Mucosa of descending colon (tissue), 3 donors: ENCODE measurements at regions not wholly inside any gene's neighbourhood (a gene's known extent, or its start where the extent isn't known, plus 50 kb on each side); places are given as distances from the start of the nearest gene placed in this dataset.
"Not testable (repeated sequence)": the region's sequence is repeated elsewhere in the genome, so short reads cannot be mapped to it uniquely, and the experiment has no call there.

Experiments used
- ATAC-seq: fragments of 200-7000 bp; cut with Tn5 transposase; one replicate; pipeline ENCODE4 v1.9.1; 2020; ENCODE audit warnings: mild to moderate bottlenecking, moderate library complexity
- DNase-seq, 3 donors: peaks; one replicate each; pipeline ENCODE4 v3.0.0-alpha.2; 2020
- H3K36me3 ChIP-seq: fragments of 200-600 bp; one replicate; pipeline ENCODE4 v1.8.0; 2021; ENCODE audit warnings: low read depth, mild to moderate bottlenecking
- H3K4me1 ChIP-seq: fragments of 200-600 bp; one replicate; pipeline ENCODE4 v1.8.0; 2021; ENCODE audit warnings: low read depth, mild to moderate bottlenecking
- H3K4me3 ChIP-seq: fragments of 200-600 bp; one replicate; pipeline ENCODE4 v1.8.0; 2021; ENCODE audit warnings: mild to moderate bottlenecking
- H3K9me3 ChIP-seq: fragments of 200-600 bp; one replicate; pipeline ENCODE4 v1.8.0; 2021; ENCODE audit warnings: mild to moderate bottlenecking
- intact Hi-C, 2 donors: fragments of 100-400 bp; cut with DNase I in 1 of 2; cut with micrococcal nuclease in 1 of 2; formaldehyde crosslinking; loops; one replicate each; pipeline versions ENCODE4 v1.11.0 to v1.11.1; 2022; cut with DNase I, micrococcal nuclease
- TF ChIP-seq, protein P1 (sequence below): fragments of 200-600 bp; IDR thresholded peaks from one replicate; pipeline ENCODE4 v1.8.0; 2022; ENCODE audit warnings: antibody characterized with exemption, mild to moderate bottlenecking
- donor health status: DM: no; HTN: no; CAD: no; lungs with moderate emphysema.
- donor health status: DM: no; HTN: no; CAD: no.
- donor health status: DM: no; HTN: yes; CAD: no.

DNA sequence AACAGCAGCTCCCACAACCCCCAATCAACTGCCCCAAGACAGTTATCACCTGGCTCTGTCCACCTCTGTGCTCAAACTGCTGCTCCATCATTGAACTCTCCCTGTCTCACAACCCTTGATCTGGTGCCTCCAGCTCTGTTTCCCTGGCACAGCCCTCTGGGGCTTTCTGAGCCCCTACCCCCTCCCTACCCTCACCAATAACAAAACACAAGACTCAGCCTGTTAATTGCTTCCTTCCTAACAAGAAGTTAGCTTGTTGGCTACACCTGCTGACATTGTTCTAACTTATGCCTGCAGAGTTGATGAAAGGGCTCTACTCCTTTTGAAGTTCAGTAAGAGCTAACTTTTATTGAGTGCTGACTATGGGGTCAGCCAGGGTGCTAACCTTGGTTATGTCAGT, 99.4 kb upstream of the FNDC3A start:
- TF ChIP-seq, protein P1, sequence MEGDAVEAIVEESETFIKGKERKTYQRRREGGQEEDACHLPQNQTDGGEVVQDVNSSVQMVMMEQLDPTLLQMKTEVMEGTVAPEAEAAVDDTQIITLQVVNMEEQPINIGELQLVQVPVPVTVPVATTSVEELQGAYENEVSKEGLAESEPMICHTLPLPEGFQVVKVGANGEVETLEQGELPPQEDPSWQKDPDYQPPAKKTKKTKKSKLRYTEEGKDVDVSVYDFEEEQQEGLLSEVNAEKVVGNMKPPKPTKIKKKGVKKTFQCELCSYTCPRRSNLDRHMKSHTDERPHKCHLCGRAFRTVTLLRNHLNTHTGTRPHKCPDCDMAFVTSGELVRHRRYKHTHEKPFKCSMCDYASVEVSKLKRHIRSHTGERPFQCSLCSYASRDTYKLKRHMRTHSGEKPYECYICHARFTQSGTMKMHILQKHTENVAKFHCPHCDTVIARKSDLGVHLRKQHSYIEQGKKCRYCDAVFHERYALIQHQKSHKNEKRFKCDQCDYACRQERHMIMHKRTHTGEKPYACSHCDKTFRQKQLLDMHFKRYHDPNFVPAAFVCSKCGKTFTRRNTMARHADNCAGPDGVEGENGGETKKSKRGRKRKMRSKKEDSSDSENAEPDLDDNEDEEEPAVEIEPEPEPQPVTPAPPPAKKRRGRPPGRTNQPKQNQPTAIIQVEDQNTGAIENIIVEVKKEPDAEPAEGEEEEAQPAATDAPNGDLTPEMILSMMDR = no peak
- ATAC-seq (no peak), DNase-seq (no peak)
- Histone ChIP-seq H3K9me3 (no peaks in the 10 kb centered on the region), H3K4me1 (peaks cover 6% of the 10 kb centered on the region), H3K4me3 (no peak overlapping the region), H3K36me3 (no peaks in the 10 kb centered on the region)
- intact Hi-C loops = no loop called here

DNA sequence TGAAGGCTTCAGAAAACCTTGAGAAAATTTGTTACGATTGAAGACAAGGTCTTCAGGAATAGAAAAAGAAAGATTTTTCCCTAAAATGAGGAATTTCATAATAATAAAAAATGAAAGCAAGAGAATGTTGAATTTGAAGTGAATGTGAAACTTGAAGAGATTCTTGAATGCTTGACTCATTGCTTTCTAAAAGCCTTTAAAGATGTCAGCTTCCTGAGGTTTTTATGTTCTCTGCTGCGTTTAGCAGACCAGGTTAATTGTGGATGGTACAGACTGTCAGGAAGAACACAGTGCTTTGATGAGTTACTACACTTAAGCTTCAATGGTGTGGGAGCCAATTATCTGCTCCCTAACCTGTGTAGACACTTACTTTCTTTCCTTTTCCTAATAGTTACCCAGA, 96.3 kb upstream of the FNDC3A start:
- ATAC-seq = no peak
- Histone ChIP-seq H3K4me1 (no peaks in the 10 kb centered on the region), H3K4me3 (no peak overlapping the region), H3K36me3 (no peaks in the 10 kb centered on the region), H3K9me3 (no peaks in the 10 kb centered on the region)
- DNase-seq = no peak
- intact Hi-C loops = no loop called here
- TF ChIP-seq, protein P1 = no peak

DNA sequence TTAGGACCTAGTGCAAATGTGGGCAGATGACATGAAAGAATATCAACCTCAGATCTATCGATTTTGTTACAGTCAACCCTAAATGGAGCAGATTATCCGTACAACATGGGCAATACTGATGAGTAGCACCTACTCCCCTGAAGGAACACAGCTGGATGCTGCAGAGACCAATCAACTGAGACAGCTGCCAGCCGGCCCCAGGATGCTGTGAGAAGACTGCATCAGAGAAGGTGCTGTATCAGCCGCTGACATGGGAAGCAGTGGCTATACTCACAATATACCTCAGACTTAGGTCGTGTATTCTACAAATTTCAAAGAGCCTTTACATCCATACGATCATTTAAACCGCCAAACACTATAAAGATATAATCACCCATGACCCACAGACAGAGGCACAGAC, 95.9 kb upstream of the FNDC3A start:
- ATAC-seq (no peak), DNase-seq (no peak)
- H3K4me3 ChIP-seq = no peak overlapping the region
- no peaks in the 10 kb centered on the region for H3K36me3 ChIP-seq
- no peaks in the 10 kb centered on the region for H3K9me3 ChIP-seq
- no peaks in the 10 kb centered on the region for H3K4me1 ChIP-seq
- TF ChIP-seq, protein P1 = no peak
- intact Hi-C loops = no loop called here

DNA sequence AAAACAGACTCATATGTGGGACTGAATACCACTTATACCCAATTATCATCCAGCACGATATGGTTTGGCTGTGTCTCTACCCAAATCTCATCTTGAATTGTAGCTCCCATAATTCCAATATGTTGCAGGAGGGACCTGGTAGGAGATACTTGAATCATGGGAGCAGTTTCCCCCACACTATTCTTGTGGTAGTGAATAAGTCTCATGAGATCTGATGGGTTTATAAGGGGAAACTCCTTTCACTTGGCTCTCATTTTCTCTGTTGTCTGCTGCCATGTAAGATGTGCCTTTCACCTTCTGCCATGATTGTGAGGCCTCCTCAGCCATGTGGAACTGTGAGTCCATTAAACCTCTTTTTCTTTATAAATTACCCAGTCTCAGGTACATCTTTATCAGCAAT, 91.9 kb upstream of the FNDC3A start:
- DNase-seq, intact Hi-C loops, H3K4me1 ChIP-seq: not testable (repeated sequence)

DNA sequence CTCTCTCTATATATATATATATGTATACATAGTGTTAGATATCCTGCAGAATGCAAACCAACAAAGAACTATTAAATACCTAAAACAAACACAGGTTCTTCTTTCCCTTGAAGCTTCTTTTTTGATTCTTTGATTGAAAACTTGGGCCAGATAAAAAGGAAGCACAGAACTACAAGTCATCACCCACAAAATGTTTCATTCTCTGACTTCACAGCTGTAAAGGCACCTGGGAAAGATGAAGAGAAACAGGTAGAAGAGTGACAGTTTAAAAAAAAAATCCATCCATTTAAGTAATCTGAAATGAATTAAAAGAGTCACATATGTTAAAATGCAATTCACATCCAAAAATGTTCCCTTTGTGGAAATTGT, 90.7 kb upstream of the FNDC3A start:
- no peak overlapping the region for H3K4me3 ChIP-seq
- TF ChIP-seq, protein P1 = no peak

More for the DNA sequence above, 91.9 kb upstream of the FNDC3A start:
- not testable (repeated sequence) for H3K9me3 ChIP-seq, H3K4me3 ChIP-seq, H3K36me3 ChIP-seq, ATAC-seq

DNA sequence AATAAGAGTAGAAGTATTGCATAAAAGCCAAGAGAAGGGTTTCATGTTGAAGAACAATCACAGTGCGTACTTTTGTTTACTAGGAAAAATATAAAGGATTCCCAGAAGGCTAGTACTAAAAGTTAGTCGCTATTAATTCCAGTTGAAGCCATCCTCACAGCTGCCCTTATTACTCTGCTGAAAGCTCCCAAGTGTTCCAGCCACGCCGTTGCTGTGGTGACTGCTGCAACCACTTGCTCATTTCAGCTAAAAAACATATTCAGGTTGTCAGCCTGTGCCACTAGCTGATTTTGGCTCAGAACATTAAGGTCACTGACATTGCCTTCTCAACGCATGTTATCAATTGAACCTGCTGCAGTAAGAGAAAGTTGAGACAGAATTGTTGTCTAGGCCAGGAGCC, 87.1 kb upstream of the FNDC3A start:
- no peak for ATAC-seq
- Histone ChIP-seq H3K4me1 (no peaks in the 10 kb centered on the region), H3K4me3 (no peak overlapping the region), H3K36me3 (no peaks in the 10 kb centered on the region), H3K9me3 (no peaks in the 10 kb centered on the region)
- intact Hi-C loops = no loop called here
- DNase-seq = no peak
- TF ChIP-seq, protein P1 = no peak

More for the DNA sequence above, 90.7 kb upstream of the FNDC3A start:
- Histone ChIP-seq H3K36me3 (no peaks in the 10 kb centered on the region), H3K9me3 (no peaks in the 10 kb centered on the region), H3K4me1 (no peaks in the 10 kb centered on the region)
- no peak for DNase-seq
- intact Hi-C loops = no loop called here
- no peak for ATAC-seq
